Upper lobe of left lung (tissue), 6 donors: ENCODE measurements at regions not wholly inside any gene's neighbourhood (a gene's known extent, or its start where the extent isn't known, plus 50 kb on each side); places are given as distances from the start of the nearest gene placed in this dataset.

Experiments
- ATAC-seq, 2 donors: fragments of 200-7000 bp; cut with Tn5 transposase; one replicate each; pipeline ENCODE4 v1.9.1; 2022; ENCODE audit warnings: mild to moderate bottlenecking in 2 of 2, moderate library complexity in 2 of 2; ENCODE audit not compliant: low FRiP score in 2 of 2
- DNase-seq, 2 donors: peaks; one replicate each; pipeline ENCODE4 v3.0.0-alpha.2; 2019 to 2020
- H3K27ac ChIP-seq, 4 donors: fragments of 200-600 bp; sonication (generic); one replicate each; pipeline ENCODE4 v1.5.1; 2016 to 2019
- H3K27me3 ChIP-seq, 4 donors: fragments of 200-600 bp; sonication (generic); one replicate each; pipeline ENCODE4 v1.5.1; 2017 to 2019
- H3K36me3 ChIP-seq, 4 donors: fragments of 200-600 bp; sonication (generic); one replicate each; pipeline ENCODE4 v1.5.1; 2016 to 2019
- H3K4me1 ChIP-seq, 4 donors: fragments of 200-600 bp; sonication (generic); one replicate each; pipeline ENCODE4 v1.5.1; 2018 to 2019
- H3K4me3 ChIP-seq, 4 donors: fragments of 200-600 bp; sonication (generic); one replicate each; pipeline ENCODE4 v1.5.1; 2017 to 2019; ENCODE audit warnings: mild to moderate bottlenecking in 2 of 4, moderate library complexity in 1 of 4
- H3K9me3 ChIP-seq, 4 donors: fragments of 200-600 bp; sonication (generic); one replicate each; pipeline ENCODE4 v1.5.1; 2018 to 2019
- CTCF ChIP-seq, 6 experiments: fragments of 450-650 bp in 4 of 6; fragments of 200-600 bp in 2 of 6; sonication (generic) in 2 of 6; IDR thresholded peaks; one replicate each; pipeline ENCODE4 v1.5.1; 2016 to 2019; ENCODE audit warnings: antibody characterized with exemption in 6 of 6
- EP300 ChIP-seq, 4 donors: sonication (generic); formaldehyde crosslinking; IDR thresholded peaks; one replicate each; pipeline ENCODE4 v1.5.1; 2017; ENCODE audit warnings: antibody characterized with exemption in 4 of 4, control low read depth in 2 of 4
- POLR2A ChIP-seq, 4 donors: fragments of 450-650 bp; IDR thresholded peaks; one replicate each; pipeline ENCODE4 v1.5.1; 2016 to 2017; ENCODE audit warnings: antibody characterized with exemption in 4 of 4, mild to moderate bottlenecking in 2 of 4
- POLR2AphosphoS5 ChIP-seq, 2 donors: sonication (generic); formaldehyde crosslinking; IDR thresholded peaks; one replicate each; pipeline ENCODE4 v1.5.1; 2017; ENCODE audit warnings: antibody characterized with exemption in 2 of 2
- WGBS, 2 donors: methylation state at CpG; one replicate each; pipeline ENCODE4 v1.1.5; 2017 to 2018; 5-methylcytosine and 5-hydroxymethylcytosine counted together
- donor health status: DM: no; HTN: no; CAD: no; lungs with moderate emphysema.
- donor health status: DM: no; HTN: yes; CAD: no; lungs with severe emphysema.

- no peaks in the 10 kb centered on the region for H3K27me3 ChIP-seq
- no peak overlapping the region for H3K4me3 ChIP-seq
- H3K4me1 ChIP-seq = peaks cover 5 to 28% (median 13%) of the 10 kb centered on the region in 4 donors
- 47 to 56% methylated on average over 4 of the region's 4 CpGs for WGBS, 2 donors
- H3K9me3 ChIP-seq = no peaks in the 10 kb centered on the region
- no peak for DNase-seq
- no peak for TF ChIP-seq POLR2AphosphoS5 (IDR thresholded peaks at IDR 0.05)
- TF ChIP-seq CTCF (IDR thresholded peaks at IDR 0.05) = peak in 1 of 6 experiments; percentile 9
- TF ChIP-seq EP300 (IDR thresholded peaks at IDR 0.05) = peak in 1 of 4 donors; percentile 50
- H3K27ac ChIP-seq = peak overlapping the region; percentile 12 to 65 (median 50)
- no peaks in the 10 kb centered on the region for H3K36me3 ChIP-seq
- peak; percentile 36 to 74 for ATAC-seq
Observed at GRCh38 chr10:60662917-60663614, 115.2 kb upstream of the CDK1 start.

- no peak for TF ChIP-seq CTCF (IDR thresholded peaks at IDR 0.05)
- TF ChIP-seq POLR2A (IDR thresholded peaks at IDR 0.05) = no peak
- TF ChIP-seq EP300 (IDR thresholded peaks at IDR 0.05) = no peak
- TF ChIP-seq POLR2AphosphoS5 (IDR thresholded peaks at IDR 0.05) = no peak
- H3K4me1 ChIP-seq = peaks cover 5 to 28% (median 13%) of the 10 kb centered on the region in 4 donors
- H3K27me3 ChIP-seq = no peaks in the 10 kb centered on the region
- peak overlapping the region in 1 of 4 donors; percentile 32 for H3K27ac ChIP-seq
- H3K36me3 ChIP-seq = no peaks in the 10 kb centered on the region
- 72 to 73% methylated on average over 7 of the region's 7 CpGs for WGBS, 2 donors
- DNase-seq = no peak
- no peak overlapping the region for H3K4me3 ChIP-seq
- H3K9me3 ChIP-seq = no peaks in the 10 kb centered on the region
- ATAC-seq = no peak
Observed at GRCh38 chr10:60661637-60662036, 116.6 kb upstream of the CDK1 start.

- Histone ChIP-seq H3K36me3 (no peaks in the 10 kb centered on the region), H3K27me3 (no peaks in the 10 kb centered on the region), H3K9me3 (no peaks in the 10 kb centered on the region), H3K4me1 (peaks cover 5 to 28% (median 12%) of the 10 kb centered on the region in 4 donors), H3K27ac (no peak overlapping the region), H3K4me3 (no peak overlapping the region)
- TF ChIP-seq POLR2AphosphoS5 (IDR thresholded peaks at IDR 0.05) (no peak), POLR2A (IDR thresholded peaks at IDR 0.05) (no peak), CTCF (IDR thresholded peaks at IDR 0.05) (no peak), EP300 (IDR thresholded peaks at IDR 0.05) (no peak)
- DNase-seq (no peak), ATAC-seq (no peak)
- WGBS, 2 donors = 94 to 100% methylated on average over 1 of the region's 1 CpG
Observed at GRCh38 chr10:60660625-60661024, 117.7 kb upstream of the CDK1 start.

- H3K4me1 ChIP-seq = peaks cover 0 to 7% (median 5%) of the 10 kb centered on the region in 4 donors
- no peaks in the 10 kb centered on the region for H3K9me3 ChIP-seq
- no peaks in the 10 kb centered on the region for H3K36me3 ChIP-seq
- H3K27me3 ChIP-seq = no peaks in the 10 kb centered on the region
- no peak overlapping the region for H3K27ac ChIP-seq
- DNase-seq (no peak), ATAC-seq (no peak)
- TF ChIP-seq POLR2A (IDR thresholded peaks at IDR 0.05) (no peak), EP300 (IDR thresholded peaks at IDR 0.05) (no peak), CTCF (IDR thresholded peaks at IDR 0.05) (no peak), POLR2AphosphoS5 (IDR thresholded peaks at IDR 0.05) (no peak)
- WGBS, 2 donors = 75 to 79% methylated on average over 4 of the region's 4 CpGs
- H3K4me3 ChIP-seq = no peak overlapping the region
Observed at GRCh38 chr10:60654813-60655464, 123.3 kb upstream of the CDK1 start.
